ENCODE measurements at regions not wholly inside any gene's neighbourhood (a gene's known extent, or its start where the extent isn't known, plus 50 kb on each side); places are given as distances from the start of the nearest gene placed in this dataset.

DNA sequence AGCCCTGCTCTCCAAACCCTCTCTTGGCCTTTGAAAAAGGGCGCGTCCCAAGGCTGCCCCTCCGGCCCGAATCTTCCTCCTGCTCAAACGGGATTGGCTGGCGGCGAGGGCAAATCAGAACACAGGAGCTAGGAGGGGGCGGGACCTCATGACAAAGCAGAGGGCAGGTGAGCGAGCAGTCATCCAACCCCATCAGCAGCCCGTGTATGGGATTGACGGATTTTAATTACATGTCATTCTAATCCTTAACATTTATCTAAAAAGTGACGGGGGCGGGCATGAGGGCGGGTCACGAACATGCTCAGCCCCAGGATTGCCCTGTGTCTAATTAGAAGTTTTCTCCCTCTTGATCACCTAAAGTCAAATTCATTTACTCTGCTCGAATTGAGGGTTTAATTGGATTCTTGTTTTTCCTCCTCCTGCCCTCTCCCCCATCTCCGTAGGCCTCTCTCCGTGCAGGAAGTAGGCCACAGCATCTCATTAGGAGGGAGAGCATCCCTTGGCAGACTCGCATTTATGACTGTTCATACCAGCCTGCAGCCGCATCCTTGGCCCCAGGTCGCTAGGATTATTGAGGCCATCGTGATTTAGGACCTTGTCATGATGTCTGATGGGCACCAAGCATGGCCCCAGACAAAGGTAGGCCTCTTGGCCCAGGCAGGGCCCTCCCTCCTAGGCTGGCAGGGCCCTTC, 147.1 kb downstream of the CHST1 start:
- no peak for DNase-seq

DNA sequence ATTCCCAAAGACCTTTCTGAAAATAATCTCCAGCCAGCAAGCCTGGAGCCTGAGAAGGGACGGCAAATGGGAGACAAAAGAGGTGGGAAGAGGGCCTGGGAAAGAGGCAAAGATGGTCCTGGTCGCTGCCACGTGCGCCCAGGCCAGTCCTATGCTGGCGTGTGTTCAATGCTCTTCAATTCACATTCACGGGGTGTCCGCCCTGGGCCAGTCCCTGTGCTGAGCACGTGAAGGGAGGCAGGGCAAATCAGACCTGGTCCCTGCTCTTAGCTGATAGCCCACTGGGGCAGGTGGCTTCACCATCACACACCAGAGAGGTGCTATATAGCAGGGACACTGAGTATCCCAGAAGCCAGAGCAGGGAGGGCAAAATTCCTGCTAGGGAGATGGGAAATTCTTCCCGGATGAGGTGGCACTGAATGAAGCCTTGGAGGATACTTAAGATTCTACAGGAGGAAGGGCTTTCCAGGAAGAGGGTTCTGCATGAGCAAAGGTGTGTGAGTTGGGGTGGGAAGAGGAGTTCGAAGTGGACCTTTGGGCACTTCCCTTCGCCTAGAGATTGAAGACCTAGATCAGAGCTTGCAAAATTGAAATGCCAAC, 148.2 kb downstream of the CHST1 start:
- no peak for DNase-seq

- no peak for DNase-seq
These were observed 151.5 kb downstream of the CHST1 start for GRCh38 chr11:45513821-45514340.

DNA sequence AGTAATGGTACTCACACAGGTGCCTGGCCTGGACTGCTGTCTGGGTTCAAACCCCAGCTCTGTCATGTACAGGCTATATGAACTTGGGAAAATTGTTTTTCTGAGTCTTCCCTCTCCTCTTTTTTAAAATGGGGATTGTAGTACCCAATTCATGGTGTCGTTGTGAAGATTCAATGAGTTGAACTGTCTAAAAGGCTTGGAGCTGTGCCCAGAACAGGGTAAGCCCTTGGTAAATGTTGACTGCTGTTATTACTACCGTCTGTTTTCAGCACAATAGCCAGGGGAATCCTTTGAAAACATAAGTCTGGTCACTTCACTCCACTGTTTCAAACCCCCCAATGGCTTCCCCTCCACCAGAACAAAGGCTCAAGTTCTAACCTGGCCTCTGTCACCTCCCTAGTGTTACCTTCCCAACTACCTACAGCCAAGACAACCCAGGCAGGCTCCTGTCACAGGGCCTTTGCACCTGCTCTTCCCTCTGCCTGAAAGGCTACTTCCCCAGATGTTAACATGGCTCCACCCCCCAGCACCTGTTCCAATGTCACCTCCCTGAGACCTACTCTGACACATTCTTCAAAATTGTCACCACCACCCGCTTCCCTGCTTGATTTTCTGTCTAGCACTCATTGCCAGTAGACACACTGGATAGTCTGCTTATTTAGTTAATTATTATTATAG, 152.8 kb downstream of the CHST1 start:
- no peak for DNase-seq

DNA sequence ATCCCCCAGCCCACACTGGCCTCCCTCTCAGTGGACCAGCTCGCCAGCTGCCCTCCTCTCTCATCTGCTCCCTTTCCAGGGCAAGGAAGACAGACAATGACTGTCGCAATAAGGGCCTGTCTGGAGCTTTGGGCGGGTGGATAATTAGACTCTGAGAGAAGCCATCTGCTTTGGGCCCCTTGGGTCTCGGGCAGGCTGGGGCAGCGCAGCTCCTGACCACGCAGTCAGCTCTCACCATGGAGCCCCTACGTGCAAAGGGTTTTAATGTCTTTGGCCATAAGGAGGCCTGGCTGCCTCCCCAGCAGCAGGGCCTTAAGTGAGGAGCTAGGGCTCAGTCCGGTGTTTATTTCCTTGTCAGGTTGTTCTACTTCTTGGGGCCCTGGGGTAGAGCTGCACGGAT, 153.9 kb downstream of the CHST1 start:
- no peak for DNase-seq

- no peak for DNase-seq
These were observed 157.5 kb downstream of the CHST1 start for GRCh38 chr11:45507916-45508315.

DNA sequence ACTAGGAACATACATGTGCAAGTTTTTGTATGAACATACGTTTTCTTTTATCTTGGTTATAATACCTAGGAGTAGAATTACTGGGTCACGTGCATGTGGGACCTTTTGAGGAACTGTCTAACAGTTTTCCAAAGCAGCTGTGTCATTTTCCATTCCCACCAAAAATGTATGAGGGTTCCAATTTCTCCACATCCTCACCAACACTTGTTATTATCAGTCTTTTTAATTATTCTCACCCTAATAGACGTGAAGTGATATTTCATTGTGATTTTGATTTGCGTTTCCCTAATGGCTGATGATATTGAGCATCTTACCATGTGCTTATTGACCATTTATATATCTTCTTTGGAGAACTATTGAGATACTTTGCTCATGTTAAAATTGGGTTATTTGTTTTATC, 162.1 kb downstream of the CHST1 start:
- no peak for DNase-seq

DNA sequence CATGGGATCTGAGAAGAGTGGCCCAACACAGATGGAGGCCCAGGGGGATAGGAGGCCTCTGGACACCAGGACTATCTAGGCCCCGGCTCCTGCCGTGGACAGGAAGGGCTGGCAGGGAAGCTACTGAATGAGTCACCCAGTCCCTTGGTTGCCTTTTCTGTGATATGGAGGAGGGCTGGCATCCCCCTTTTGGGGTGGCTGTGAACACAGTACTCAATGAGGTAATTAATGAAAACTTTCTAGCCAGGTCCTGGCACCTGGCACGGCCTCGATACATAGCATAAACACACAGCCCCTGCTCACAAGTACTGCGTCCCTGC, 163.2 kb downstream of the CHST1 start:
- no peak for DNase-seq

DNA sequence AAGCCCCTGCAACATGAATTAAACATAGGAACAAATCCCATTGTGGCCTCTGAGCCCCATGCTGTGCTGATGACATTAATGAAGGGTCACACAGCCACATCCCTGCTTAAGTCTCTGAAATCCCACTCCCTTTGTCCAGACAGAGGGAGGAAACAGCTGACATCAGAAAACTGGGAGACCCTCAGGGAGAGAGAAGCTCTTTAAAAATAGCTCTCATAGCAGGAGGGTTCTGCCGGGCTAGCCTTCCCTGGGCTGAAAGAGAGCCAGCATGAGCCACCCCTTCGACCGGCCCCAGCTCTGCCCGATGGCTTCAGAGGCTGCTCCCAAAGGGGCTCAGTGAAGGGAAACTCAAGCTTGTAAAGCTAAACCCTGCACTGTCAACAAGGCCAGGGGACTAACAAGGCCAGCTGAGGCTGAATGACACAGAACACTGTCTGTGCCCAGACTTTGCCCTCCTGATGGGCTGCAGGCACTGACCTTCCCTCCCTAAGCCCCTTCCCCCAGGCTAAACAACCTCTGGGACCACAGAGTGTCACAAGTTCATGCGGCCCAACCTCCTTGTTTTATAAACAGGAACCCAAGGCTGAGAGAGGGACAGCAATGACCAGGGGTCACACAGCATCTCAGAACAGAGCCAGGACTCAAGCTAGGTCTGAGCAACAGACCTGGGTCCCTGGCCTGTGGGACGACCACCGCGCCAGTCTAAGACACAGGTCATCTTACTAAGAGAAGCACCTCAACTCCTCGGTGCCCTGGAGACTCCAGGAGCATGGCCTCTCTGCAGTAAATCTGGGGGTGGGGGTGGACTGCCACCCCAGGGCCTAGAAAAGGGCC, 163.8 kb downstream of the CHST1 start:
- DNase-seq = no peak

GRCh38 chr11:45500451-45500850, 165.0 kb downstream of the CHST1 start:
- no peak for DNase-seq

GRCh38 chr11:45494738-45495137, 170.7 kb downstream of the CHST1 start:
- DNase-seq = no peak

- DNase-seq = no peak
These were observed 176.0 kb downstream of the CHST1 start for GRCh38 chr11:45489281-45489905.

GRCh38 chr11:45486461-45486860, 179.0 kb downstream of the CHST1 start:
- no peak for DNase-seq

DNA sequence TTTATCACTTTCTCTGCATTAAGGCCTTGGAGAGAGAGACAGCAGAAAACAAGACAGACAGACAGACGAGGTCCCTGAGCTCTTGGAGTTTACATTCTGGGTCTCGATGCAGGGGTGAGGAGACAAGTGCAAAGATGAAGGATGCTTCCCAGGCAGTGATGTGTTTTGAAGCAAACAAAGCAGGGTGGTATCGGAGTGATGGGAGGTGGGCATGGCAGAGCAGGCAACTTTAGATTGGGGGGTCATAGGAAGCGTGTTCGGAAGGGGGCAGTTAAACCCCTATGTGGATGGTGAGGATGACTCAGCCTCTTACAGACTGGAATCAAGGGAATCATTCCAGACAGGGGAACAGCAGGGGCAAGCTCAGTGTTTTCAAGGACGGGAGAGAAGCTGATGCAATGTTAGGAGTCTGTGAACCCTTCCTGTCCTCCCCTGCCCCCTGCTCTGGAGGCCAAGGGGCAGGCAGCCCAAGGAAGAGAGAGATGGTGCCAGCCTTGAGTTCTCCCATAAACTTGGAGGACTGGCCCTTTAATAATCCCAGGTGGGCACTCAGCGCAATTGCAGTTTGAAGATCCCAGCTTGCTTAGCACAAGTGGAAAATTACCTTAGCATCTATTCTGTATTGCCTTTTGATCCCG, 180.2 kb downstream of the CHST1 start:
- no peak for DNase-seq

DNA sequence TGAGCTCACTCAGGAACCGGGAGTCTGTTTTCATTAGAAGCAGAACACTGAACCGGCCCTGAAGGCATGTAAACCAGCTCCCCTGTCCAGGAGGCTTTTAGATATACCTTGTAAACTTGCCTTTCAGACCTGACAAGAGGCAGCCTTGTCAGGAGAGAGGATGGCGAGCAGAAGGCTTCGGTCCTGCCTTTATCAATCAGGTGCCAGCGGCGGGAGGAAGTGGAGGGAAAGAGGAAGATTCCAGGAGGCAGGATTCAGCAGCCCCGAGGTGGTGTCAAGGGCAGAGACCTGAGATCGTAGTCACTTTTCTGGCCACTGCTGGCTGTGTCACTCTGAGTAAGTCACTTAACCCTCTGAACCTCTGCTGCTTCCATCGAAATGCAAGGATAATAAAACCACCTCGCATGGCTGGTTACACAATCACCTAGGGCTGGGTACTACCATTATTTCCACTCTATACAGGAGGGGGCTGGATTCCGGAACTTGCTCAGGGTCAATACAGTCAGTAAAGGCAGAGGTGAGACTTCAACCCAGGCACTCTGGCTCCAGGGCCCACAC, 181.0 kb downstream of the CHST1 start:
- DNase-seq = no peak

- DNase-seq = no peak
These were observed 182.0 kb downstream of the CHST1 start for GRCh38 chr11:45483416-45483815.

DNA sequence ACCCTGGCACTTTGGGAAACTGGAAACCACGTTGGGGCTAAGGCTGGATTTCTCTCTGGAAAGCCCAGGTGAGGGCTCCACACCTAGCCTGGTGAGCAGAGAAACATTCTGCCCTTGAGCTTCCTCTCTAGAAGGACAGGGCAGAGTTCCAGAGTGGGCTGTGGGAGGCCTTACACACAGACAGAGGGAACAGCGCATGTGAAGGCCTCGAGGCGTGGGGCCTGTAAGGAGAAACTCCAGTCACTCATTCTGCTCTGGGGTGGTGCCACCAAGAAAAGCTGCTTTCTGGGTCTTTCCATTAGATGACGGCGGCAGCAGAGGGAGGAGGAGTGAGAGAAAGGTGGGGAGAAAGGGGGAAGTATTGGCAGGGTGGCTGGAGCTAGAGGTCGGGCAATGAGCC, 183.1 kb downstream of the CHST1 start:
- no peak for DNase-seq

- no peak for DNase-seq
These were observed 184.4 kb downstream of the CHST1 start for GRCh38 chr11:45481026-45481425.

DNA sequence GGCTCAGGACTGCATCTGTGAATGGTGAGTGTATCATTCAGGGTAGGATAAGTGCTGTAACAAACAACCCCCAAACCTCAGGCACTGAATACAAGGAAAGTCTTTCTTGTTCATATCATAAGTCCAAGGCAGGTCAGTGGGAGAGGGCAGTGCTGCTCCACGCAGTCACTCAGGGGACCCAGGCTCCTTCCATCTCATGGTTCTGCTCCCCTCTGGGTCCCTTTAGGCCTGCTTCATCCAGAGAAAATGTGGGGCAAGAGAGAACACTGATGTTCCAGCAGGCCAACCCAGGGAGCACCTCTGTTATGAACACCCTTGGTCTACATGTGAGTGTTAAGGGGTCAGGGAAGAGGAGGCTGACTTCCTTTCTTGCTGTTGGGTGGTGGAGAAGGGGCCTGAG, 187.8 kb downstream of the CHST1 start:
- DNase-seq = no peak

- no peak for DNase-seq
These were observed 189.3 kb downstream of the CHST1 start for GRCh38 chr11:45476126-45476525.

DNA sequence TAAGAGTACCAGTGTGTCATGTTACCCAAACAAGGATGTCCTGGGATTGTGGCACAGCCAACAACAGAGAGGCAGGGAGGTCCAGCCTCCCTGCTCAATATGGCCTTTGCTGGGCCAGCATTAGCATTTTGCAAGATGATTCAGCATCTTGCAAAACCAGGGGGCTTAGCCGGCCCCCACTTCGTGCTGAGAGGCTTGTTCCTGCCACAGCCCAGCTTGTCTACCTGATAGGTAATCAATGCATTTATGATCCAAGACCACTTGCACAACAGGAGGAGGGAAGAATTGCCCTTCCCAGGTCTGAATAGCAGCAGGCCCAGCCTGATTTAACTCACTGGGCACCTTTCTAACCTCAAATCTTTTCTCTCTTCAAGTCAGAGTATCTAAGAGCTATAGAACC, 189.0 kb upstream of the SYT13 start:
- DNase-seq = no peak

DNA sequence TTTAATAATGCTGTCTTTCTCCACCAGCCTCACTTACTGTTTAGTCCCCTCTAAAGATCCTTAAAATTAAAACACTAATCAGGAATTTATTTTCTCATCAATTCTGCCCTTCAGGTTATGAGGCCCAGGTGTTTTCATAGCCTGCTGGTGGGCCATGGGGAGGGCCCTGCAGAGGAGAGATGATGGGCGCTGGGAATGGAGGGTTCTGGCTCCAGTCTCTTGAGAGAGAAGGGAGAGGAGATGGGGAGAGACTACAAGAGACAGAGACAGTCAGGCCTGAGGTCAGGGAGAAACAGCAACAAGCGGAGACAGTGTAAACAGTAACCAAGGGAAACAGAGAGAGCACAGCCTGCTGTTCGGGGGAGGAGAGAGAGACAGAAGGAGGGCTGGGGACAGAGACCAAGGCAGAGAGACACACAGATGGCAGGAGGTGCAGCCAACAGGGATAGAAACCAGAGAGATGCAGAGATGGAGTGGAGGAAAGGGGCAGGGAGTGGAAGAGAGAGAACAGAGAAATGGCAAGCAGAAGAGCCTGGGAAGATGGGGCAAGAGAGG, 187.3 kb upstream of the SYT13 start:
- DNase-seq = no peak

All from activated naive CD4-positive, alpha-beta T cell treated with anti-CD3 and anti-CD28 coated beads, Interleukin-2, amount 50 U/mL, for 16 hours (primary cell).